ENCODE measurements at regions not wholly inside any gene's neighbourhood (a gene's known extent, or its start where the extent isn't known, plus 50 kb on each side); places are given as distances from the start of the nearest gene placed in this dataset.

DNA sequence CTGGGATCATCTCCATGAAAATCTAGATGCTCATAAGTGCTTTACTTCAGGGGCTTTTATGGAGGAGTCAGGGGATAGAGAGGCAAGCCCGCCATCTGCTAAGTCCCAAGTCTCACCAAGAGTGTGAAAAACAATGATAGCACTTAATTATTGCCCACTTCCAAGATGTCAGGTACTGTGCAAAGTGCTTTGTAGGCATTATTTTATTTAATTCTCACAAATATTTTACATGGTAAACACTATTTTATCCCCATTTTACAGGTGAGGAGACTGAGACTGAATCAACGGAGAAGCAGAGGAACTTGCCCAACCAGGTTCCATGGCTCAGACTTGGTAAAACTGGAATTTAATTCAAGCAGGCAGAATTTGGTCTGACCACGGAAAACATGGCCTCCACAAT, 147.5 kb downstream of the ACKR3 start:
- DNase-seq (ENCODE audit: low read depth) = no peak

DNA sequence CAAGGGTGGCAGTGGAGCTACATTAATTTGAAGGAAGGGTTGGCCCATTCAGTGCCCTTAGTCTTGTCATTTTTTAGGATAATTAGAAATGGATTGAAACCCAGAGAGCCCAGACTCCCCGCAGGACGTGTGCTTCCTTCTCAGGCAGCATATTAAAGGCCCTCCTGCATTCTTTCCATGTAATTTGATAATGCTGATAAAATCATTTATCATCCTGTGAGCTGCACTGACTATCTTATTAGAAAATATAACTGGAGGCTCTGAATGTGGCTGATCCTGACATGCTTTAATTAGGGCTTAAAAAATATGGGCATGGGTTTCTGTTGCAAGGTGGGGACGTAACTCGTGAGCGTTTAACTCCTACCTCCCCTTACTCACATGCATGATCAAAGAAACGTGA, 148.1 kb downstream of the ACKR3 start:
- no peak for DNase-seq (ENCODE audit: low read depth)

DNA sequence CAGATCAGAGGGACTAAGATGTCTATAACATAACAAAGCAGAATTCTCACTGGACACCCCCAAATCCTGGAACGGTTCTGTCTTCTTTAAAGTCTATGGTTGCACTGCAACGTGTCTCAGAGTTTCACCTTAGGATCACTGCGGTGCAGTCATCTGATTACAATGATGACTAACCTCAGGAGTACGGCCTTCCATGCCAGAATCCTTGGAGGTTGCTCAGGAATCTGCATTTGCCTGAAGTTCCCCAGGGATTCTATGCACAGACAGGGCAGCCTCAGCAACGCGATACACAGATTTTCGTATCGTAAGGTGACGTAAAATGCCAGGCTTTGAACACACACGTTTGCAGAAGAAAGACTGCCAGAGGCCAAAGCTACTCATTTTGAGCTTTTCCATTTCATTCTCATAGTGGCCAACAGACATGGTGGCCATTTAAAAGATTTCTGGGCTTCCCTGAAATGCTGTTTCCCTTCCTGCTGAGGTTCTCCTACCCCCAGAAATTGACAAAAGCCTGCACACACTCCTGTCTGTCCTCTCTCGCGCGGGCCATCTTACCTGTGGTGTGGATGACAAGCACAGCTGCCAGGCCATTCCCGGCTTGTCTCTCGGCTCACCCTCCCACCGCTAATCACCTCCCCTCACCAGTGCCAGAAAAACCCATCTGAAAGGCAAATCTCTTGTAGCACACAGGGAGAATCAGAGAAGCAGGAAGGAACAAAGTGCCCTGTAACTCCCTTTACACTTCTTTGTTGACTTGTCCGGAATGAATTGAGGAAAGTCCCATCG, 148.8 kb downstream of the ACKR3 start:
- DNase-seq (ENCODE audit: low read depth) = no peak

DNA sequence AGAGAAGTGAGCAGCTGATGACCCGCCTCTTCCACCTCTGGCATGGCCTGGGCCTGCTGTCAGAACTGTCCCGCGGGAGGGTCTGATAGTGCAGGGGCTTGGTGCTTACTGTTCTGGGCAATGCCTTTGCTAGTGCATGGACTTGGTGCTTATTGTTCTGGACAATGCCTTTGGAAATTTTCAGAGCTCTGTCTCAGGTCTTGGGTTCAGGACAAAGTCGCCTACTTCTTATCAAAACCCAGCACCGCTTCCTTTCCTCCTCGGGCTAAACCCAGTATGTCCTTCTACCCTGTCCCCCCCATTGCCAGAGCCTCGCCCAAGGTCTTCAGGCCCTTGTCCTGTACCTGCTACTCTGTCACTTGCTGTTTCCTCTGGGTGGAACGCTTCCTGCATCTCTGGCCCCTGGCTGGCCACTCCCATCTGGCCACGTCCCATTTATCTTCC, 149.6 kb downstream of the ACKR3 start:
- DNase-seq (ENCODE audit: low read depth) = no peak

DNA sequence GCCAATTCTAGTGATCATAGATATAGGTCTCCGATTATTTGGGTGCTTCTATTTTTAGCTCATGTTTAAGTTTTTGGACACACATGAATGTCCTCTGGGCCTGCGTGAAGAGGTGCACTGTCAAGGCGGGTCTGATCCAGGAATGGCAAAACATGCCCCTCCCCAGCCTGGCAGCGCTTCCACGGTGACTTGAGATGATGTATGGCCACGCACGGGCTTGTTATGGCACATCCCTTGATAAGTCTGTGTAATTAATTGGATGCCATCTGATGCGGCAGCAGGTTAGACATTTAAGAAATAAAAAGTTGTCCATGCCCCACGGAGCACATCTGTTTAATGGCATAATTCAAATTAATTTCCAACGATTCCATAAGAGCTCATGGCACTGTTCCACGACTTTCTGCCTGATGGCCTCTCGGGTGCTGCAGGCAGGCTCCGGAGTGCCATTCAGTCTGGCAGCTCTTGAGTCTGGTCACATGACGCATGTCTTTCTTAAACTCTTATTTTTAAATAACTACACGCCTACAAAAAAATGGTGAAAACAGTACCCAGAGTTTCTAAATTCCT, 151.4 kb downstream of the ACKR3 start:
- no peak for DNase-seq (ENCODE audit: low read depth)

DNA sequence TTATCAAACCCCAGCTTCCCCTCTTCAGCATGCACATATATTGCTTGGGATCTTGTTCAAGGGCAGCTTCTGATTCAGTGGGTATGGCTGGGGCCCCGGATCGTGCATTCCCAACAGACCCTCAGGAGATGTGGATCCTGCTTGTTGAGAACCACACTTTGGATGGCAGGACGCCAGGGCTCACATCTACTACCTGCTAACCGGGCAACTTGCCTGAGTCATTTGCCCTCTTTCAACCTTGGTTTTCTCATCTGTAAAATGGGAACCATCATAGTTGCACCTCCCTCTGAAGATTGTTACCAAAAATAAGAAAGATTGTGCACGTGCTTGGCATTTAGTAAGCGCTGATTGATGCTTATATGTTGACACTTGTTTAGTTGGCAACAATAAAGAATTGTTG, 154.6 kb downstream of the ACKR3 start:
- no peak for DNase-seq (ENCODE audit: low read depth)

DNA sequence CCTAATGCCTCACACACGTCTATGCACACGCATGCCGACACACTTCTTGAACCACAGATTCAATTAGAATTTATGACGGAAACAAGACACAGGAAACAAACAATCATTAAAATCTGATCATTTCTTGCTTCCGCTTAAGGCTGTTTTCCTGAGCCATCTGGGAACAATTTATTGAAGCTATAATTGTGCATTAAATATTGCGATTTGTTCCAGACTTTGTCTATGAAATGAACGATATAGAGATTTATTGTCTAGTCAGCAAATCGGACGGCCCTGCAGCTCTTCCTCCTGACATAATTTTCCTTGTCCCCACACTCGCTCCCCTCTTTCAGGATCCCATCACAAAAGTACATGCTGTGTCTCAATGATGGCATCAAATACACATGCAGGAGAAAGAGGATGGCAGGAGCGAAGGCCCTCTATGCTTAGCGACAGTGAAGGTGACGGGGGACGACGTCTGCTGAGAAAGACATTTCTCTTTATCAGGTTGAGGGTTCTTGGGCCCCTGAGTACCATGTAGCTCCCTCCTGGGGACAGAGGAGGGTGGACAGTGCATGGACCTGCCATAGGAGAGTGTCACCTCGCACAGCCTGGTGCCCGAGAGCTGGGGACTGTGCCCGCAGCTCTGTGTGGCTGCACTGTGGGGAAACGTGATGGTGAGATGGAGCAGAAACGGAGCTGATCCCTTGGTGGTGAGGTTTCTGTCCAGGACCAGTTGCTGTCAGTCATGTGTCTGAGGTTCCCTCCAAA, 157.3 kb downstream of the ACKR3 start:
- DNase-seq (ENCODE audit: low read depth) = no peak

DNA sequence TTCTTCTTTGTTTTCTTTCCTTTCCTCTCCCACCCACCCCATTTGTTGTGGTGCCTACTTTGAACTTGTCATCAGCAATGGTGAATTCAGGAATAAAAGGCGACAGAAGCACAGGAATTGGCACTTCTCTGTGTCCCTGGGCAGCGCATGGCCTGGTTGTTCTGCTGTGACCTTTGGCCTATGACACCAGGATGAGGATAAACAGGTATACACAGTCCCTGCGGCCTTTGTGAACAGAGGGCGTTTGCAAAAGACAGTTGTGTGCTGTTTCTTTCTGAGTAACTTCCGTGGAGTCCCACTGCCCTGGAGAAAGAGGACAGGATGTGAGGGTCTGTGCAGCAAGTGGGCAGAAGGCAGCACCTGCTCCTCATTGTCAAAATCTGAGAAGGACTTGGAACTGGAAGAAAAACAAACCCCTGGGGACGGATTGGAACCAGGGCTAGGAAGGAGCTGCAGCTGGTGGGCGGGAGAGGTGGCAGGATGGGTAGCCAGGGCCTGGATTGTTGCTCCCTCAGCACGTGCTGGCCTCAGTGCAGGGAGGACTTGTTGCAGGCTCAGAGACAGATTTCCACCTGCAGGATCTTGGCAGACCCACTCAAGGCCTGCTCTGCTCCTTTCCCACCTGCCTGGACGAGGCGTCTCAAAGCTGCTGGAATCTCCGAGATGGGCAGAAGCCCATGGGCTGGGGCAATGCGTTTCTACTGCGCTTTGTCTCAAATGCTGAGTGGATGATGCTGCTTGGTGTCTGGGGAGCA, 159.5 kb downstream of the ACKR3 start:
- DNase-seq (ENCODE audit: low read depth) = no peak

DNA sequence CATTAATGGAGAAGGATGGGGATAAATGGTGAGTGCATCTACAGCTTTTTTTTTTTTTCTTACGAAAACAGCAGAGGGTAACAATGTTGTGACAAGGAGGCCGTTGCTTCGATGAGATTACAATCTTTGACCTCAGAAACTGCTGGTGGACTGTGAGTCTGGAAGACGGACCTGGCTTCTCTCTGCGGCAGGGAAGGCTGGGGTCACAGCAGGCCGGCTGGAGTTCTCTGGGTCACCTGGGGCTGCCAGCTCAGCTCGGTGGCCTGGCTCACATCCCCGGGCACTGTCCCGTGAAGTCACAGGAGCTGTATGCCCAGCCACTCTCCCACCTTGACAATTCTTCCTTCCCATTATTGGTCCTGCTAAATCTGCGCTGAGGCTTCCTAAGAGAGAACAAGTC, 160.8 kb downstream of the ACKR3 start:
- no peak for DNase-seq (ENCODE audit: low read depth)

DNA sequence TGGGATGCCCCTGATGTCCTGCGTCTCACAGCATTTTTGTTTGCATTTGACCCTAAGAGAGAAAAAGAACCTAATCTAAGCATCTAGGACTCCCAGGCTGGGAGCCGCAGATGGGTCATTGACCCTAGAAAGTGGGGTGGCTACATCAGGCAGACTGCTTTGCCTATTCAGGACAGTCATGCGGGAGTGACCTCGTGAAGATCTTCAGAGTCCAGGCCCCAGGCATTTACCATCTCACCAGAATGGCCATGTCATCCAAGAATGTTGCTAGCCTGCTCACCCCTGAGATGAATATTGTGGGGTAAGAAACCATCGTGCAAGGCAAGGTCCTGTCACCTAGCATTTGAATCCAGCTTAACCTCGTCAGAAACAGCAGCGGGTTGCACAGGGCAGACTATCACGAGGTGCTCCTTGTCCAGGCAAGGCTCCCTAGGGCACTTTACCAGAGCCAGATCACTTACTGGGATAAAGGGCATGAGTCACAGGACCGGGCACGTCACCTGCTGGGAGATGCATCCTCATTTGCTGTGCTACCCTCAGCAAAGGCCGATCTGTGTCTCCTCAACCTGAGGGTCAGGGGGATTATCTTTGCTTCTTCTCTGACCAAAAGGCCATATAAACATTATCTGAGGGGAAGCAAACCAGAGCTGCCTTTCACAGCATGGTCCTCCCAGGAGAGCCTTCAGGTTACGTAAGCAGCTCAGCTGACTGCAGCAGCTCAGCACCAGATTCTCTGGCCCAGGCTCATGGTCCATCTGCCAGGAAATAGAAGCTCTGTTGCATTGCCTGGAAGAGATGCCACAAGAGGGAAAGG, 162.3 kb downstream of the ACKR3 start:
- no peak for DNase-seq (ENCODE audit: low read depth)

DNA sequence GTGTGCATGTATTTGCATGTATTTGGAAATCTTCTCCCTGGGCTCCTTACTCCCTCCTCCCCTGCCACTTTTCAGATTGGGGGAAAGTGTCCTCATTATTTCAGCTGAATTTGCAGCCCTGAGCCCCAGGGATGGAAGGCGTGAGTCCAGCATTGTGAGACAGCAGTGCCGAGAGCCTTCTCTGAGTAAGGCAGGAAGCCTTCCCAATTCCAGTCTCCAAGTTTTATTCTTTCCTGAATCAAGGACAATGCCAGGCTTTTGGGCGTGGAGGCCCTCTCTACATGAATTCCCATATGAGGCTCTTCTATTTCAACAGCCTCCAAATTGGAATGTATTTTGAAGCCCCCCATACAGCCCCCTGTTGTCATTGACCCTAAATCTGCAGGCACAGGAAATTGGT, 163.5 kb downstream of the ACKR3 start:
- DNase-seq (ENCODE audit: low read depth) = no peak

DNA sequence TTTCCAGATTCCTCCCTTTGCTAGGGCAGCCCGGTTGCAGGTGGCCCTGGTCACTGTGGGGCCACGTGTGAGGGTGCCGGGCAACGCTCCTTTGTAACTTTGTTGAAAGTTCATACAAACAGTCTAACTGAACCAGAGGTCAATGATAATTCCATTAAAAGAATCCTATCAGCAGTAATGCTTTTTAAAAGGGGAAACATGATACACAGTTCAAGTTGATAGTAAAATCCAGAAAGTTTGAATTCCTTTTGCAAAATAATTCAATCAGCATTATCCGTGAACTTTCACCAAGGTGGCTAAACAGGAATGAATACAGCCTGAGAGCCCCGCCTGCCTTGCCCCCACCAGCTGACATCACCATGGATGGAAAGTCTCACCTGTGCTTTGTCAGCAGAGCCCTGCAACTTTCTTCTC, 166.2 kb downstream of the ACKR3 start:
- no peak for DNase-seq (ENCODE audit: low read depth)

DNA sequence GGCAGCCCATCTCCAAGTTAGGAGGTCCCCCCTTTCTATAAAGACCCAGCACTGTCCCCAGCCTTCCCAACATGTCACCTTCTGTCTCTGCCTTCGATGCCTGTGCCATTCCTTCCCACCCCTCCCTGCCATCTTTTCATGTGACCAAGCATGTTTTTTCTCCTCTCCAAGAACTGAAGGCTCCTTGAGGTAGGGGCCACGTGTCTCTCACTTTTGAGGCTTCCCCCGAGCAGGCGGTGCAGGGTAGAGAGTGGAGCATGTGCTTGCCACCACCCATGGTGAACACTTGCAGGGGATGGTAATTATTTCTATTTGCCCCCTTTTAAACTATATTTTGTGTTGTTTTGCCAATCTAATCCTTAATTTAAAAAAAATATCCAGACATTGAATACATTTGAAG, 168.4 kb downstream of the ACKR3 start:
- no peak for DNase-seq (ENCODE audit: low read depth)

DNA sequence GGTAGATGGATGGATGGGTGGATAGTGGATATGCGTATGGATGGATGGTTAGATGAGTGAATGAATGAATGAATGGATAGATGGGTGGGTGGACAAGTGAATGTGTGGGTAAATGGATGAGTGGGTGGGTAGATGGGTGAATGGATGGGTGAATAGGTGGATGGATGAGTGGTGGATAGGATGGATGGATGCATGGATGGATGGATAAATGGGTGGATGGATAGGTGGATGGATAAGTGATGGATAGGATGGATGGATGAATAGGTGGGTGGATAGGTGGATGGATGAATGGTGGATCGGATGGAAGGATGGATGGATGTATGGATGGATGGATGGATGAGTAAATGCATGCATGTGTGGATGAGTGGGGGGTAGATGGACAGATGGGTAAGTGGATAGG, 169.3 kb downstream of the ACKR3 start:
- DNase-seq (ENCODE audit: low read depth) = no peak

DNA sequence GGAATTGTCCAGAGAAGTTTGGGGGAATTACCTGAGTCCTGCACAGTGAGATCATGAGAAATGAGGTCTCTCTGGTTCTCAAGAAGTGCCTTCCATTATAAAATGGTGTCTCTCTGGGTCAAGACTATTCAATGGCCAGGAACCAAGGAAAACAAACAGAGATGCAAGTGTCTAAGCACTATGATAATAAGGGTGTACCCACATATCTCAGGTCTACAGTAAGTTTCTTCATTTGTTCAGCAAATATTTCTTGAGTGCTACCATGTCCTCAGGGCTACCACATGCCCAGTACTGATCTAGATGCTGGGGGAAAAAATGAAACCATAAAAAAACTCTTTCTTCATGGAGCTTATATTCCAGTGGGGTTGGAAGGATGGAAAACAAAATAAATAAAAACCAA, 170.0 kb downstream of the ACKR3 start:
- DNase-seq (ENCODE audit: low read depth) = no peak

DNA sequence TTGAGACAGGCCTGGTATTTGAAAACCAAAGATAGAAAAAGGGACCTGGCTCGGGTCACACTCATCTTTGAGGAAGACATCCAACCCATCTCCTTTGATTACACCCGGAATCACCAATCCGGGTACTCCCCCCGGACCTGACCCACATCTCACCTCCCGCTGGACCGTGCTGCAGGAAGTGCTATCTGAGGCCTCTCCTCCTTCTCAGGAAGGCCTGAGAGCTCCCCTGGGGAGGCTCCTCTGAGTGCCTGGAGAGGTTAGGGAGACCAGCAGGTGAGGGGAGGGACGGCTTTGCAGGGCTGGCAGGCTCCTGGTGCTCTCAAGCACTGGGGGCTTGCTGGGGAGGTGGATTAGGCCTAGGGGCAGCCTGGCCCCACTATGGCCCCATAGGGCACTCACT, 170.9 kb downstream of the ACKR3 start:
- DNase-seq (ENCODE audit: low read depth) = no peak

DNA sequence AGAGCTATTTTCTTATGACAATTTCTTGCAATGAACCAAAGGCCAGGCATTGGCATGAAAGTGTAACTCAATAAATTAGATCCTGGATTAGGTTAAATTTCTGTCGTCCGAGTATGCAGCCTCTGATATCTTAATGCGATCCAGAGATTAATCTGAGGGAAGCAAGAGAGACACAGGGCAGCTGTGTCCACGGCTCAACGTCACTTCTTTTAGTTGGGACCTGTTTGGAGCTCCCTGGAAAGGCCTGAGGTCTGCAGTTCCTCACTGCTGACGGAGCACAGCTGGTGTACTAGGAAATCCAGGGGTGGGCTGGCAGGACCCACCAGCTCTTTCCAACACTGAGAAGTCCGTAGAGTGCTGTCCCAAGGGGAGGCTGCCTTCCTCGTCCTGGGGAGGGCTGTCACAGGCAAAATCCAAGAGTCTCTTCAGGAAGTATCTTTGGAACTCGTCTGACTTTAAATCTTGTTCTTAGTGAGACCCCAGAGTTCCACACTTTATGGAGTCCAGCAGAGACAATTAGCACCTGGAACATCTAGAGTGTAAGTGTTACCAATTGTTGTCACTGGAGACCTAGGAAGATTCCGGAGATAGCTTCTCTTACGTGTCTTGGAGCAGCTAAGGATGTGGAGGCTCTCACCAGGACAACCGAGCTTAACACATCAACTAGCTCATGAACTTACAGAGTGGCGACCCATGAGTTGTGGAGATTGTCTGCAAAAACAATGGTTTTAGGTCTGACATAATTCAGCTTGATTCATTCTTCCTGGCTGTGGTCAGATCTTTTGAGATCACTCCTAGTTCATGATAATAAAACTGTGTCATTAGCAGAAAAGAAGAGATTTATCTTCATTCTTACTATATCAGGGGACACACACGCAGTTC, 173.7 kb downstream of the ACKR3 start:
- DNase-seq (ENCODE audit: low read depth) = no peak

DNA sequence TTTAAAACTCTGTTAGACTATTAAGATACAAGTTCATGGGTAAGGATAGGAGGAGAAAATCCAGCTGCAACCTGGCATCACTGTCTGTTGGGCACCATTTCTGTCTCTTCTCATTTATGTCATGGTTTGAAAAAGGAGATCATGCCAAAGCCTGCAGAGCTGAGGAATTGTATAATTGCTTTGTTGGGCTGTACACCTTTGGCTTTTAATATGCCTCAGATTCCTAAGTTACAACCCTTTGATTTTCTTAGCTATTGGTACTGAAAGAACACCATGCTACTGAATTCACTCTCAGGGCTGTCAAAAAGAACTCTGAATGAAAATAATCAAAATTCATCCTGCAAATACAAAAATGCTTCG, 174.3 kb downstream of the ACKR3 start:
- DNase-seq (ENCODE audit: low read depth) = no peak

DNA sequence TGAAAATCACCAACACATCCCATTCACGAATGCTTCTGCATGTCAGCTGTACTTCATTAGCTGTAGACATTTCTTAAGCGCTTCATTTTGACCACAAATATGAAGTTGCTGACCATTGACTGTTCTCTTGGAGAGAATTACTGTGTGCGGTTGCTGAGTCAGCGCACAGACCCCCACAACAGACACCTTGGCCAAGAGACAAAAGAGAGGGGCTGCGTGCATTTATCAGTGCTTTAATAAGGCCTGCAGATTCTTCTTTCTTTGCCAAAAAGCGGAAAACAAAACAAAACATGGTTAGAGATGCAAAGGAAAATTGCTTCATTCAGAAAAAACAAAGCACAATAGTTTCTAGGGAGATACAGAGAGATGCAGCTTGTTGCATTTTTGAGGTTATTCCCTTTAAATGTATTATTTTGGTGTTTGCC, 174.7 kb downstream of the ACKR3 start:
- DNase-seq (ENCODE audit: low read depth) = no peak

DNA sequence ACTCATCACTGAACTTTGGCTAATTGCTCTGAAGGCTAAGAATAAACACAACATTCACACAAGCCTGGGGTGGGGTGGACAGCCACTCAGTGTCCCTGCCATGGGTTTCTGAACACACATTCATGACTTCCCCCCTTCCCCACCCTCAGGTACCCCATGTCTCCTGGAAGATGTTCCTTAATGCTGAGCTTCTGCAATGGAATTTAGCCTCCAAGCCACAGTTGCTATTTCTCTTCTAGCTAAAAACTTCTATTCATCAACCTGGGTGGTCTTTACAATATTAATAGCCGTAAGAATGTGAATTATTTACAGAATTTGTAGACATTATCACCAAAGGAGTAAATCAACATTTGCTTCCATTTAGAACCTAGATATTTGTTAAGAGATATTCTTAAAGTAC, 175.1 kb downstream of the ACKR3 start:
- no peak for DNase-seq (ENCODE audit: low read depth)

Measured in activated T-cell treated with anti-CD3 and anti-CD28 coated beads for 48 hours (primary cell).